Spleen (tissue), 11 donors: ENCODE measurements at regions not wholly inside any gene's neighbourhood (a gene's known extent, or its start where the extent isn't known, plus 50 kb on each side); places are given as distances from the start of the nearest gene placed in this dataset.

Source experiments
- DNase-seq: peaks from one replicate; pipeline ENCODE4 v3.0.0-alpha.2; 2020
- H3K27ac ChIP-seq, 8 donors: fragments of 200-600 bp; sonication (generic) in 7 of 8; 1 replicate in 4 of 8; 2 replicates in 4 of 8; pipeline versions ENCODE4 v1.5.0 to v1.8.0; 2016 to 2021; ENCODE audit warnings: inconsistent platforms in 4 of 8, mild to moderate bottlenecking in 4 of 8, moderate library complexity in 1 of 8
- H3K27me3 ChIP-seq, 7 donors: fragments of 200-600 bp; sonication (generic) in 6 of 7; replicated peaks in 1 of 7; 1 replicate in 4 of 7; 2 replicates in 3 of 7; pipeline versions ENCODE4 v1.5.0 to v1.8.0; 2016 to 2021; ENCODE audit warnings: inconsistent platforms in 3 of 7, mild to moderate bottlenecking in 1 of 7
- H3K36me3 ChIP-seq, 6 donors: fragments of 200-600 bp; sonication (generic) in 5 of 6; 1 replicate in 4 of 6; 2 replicates in 2 of 6; pipeline versions ENCODE4 v1.5.0 to v1.8.0; 2016 to 2021; ENCODE audit warnings: inconsistent platforms in 2 of 6
- H3K4me1 ChIP-seq, 6 donors: fragments of 200-600 bp; sonication (generic) in 5 of 6; 1 replicate in 3 of 6; 2 replicates in 3 of 6; pipeline versions ENCODE4 v1.5.0 to v1.8.0; 2016 to 2021; ENCODE audit warnings: inconsistent platforms in 3 of 6
- H3K4me3 ChIP-seq, 8 donors: fragments of 200-600 bp; sonication (generic) in 7 of 8; 1 replicate in 4 of 8; 2 replicates in 4 of 8; pipeline versions ENCODE4 v1.5.0 to v1.8.0; 2016 to 2021; ENCODE audit warnings: inconsistent platforms in 4 of 8, mild to moderate bottlenecking in 4 of 8, moderate library complexity in 2 of 8
- H3K9me3 ChIP-seq, 8 donors: fragments of 200-600 bp; sonication (generic) in 7 of 8; 1 replicate in 4 of 8; 2 replicates in 4 of 8; pipeline versions ENCODE4 v1.5.0 to v1.8.0; 2016 to 2021; ENCODE audit warnings: inconsistent platforms in 4 of 8
- POLR2A ChIP-seq, 3 donors: fragments of 450-650 bp; IDR thresholded peaks; one replicate each; pipeline ENCODE4 v1.5.1; 2017; ENCODE audit warnings: antibody characterized with exemption in 3 of 3, mild to moderate bottlenecking in 1 of 3
- POLR2AphosphoS5 ChIP-seq, 3 donors: sonication (generic); formaldehyde crosslinking; IDR thresholded peaks; one replicate each; pipeline ENCODE4 v1.5.1; 2017; ENCODE audit warnings: antibody characterized with exemption in 3 of 3
- whole genome bisulfite sequencing, 5 donors: extraction: QIAGEN DNeasy Blood & Tissue Kit in 3 of 5; methylation state at CpG; one replicate each; pipeline versions ENCODE4 v1.1.5 to v1.1.7; 2013 to 2018; 5-methylcytosine and 5-hydroxymethylcytosine counted together
- intact Hi-C: fragments of 100-400 bp; cut with DNase I; formaldehyde crosslinking; loops from one replicate; pipeline ENCODE4 v1.15.0; 2023; ENCODE audit warnings: low total_unique reads
- TF ChIP-seq, protein P1 (sequence below), 11 experiments: fragments of 200-600 bp in 7 of 11; fragments of 450-650 bp in 4 of 11; sonication (generic) in 4 of 11; IDR thresholded peaks in 8 of 11; conservative IDR thresholded peaks in 3 of 11; 1 replicate in 7 of 11; 2 replicates in 4 of 11; pipeline versions ENCODE4 v1.4.0 to v1.8.0; 2016 to 2021; ENCODE audit warnings: antibody characterized with exemption in 11 of 11, inconsistent platforms in 4 of 11, mild to moderate bottlenecking in 1 of 11
- donor health status: healthy with polysubstance abuse.
- donor health status: DM: no; HTN: no; CAD: no; lungs with moderate emphysema.
- donor health status: DM: no; HTN: no; CAD: no.
- donor health status: Bipolar disorder and iron deficiency.
- donor health status: healthy.
- donor health status: DM: no; HTN: no; CAD: no.
- donor health status: DM: yes; HTN: yes; CAD: no.

DNA sequence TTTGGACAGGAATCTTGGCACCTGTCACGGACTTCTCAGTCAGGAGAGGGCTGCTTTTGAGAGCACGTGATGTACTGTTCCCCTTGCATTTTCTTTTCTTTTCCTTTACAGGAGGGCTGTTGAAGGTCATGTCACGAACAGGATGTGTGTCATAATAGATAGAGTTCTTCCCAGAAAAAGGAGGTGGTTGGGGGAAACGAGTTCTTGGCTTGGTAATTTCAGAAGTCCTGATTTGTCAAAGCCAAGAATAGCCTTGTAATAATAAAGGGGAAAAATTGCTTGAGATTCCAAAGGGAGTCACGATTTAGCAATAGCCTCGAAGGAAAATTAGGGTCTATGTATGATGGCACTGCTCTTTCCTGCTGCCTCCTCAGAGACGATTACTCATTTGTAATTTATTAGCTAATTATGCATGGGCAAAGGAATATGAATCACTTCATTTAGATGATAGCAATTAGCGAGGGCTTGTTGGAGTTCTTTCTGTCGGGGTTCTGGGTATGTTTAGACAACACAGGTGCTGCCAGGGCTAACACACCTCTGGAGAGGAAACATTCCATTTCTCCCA lies 277.7 kb upstream of the N4BP1 start:
- no peaks in the 10 kb centered on the region for H3K36me3 ChIP-seq
- H3K27ac ChIP-seq: no peak overlapping the region
- intact Hi-C loops: no loop called here
- TF ChIP-seq, protein P1, sequence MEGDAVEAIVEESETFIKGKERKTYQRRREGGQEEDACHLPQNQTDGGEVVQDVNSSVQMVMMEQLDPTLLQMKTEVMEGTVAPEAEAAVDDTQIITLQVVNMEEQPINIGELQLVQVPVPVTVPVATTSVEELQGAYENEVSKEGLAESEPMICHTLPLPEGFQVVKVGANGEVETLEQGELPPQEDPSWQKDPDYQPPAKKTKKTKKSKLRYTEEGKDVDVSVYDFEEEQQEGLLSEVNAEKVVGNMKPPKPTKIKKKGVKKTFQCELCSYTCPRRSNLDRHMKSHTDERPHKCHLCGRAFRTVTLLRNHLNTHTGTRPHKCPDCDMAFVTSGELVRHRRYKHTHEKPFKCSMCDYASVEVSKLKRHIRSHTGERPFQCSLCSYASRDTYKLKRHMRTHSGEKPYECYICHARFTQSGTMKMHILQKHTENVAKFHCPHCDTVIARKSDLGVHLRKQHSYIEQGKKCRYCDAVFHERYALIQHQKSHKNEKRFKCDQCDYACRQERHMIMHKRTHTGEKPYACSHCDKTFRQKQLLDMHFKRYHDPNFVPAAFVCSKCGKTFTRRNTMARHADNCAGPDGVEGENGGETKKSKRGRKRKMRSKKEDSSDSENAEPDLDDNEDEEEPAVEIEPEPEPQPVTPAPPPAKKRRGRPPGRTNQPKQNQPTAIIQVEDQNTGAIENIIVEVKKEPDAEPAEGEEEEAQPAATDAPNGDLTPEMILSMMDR (IDR thresholded peaks at IDR 0.05 in 8 of 11, conservative IDR thresholded peaks at IDR 0.05 in 3 of 11): no peak
- TF ChIP-seq POLR2A (IDR thresholded peaks at IDR 0.05): no peak
- no peaks in the 10 kb centered on the region for H3K4me1 ChIP-seq
- DNase-seq: no peak
- no peaks in the 10 kb centered on the region for H3K9me3 ChIP-seq
- no peak overlapping the region for H3K4me3 ChIP-seq
- WGBS, 5 donors: 44 to 53% (median 47%) methylated on average over 9 of the region's 9 CpGs
- no peaks in the 10 kb centered on the region for H3K27me3 ChIP-seq

DNA sequence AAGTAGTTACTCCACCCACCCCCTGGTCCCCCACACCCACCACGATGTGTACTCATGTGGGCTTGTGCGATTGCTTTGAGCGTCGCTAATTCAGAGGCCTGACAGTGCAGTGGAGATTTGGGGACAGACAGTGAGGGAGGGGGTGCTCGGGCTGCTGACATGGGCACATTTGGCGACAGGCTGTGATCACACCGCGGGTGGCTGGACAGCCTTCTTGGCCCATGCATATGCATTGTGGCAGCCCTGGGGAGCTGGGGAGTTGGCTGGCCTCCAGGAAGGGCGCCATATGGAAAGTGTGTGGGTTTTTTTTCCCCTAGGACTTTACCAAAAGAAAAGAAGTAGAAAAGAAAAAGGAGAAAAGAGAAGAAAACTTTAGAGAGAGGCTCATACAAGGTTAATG lies 275.5 kb upstream of the N4BP1 start:
- 54 to 67% (median 62%) methylated on average over 9 of the region's 9 CpGs for WGBS, 5 donors
- H3K4me1 ChIP-seq: no peaks in the 10 kb centered on the region
- DNase-seq: no peak
- no peaks in the 10 kb centered on the region for H3K36me3 ChIP-seq
- no peak overlapping the region for H3K27ac ChIP-seq
- TF ChIP-seq, protein P1 (IDR thresholded peaks at IDR 0.05 in 8 of 11, conservative IDR thresholded peaks at IDR 0.05 in 3 of 11): no peak
- TF ChIP-seq POLR2A (IDR thresholded peaks at IDR 0.05) (no peak), POLR2AphosphoS5 (IDR thresholded peaks at IDR 0.05) (no peak)
- H3K4me3 ChIP-seq: no peak overlapping the region
- H3K27me3 ChIP-seq: no peaks in the 10 kb centered on the region
- no peaks in the 10 kb centered on the region for H3K9me3 ChIP-seq
- intact Hi-C loops: no loop called here

DNA sequence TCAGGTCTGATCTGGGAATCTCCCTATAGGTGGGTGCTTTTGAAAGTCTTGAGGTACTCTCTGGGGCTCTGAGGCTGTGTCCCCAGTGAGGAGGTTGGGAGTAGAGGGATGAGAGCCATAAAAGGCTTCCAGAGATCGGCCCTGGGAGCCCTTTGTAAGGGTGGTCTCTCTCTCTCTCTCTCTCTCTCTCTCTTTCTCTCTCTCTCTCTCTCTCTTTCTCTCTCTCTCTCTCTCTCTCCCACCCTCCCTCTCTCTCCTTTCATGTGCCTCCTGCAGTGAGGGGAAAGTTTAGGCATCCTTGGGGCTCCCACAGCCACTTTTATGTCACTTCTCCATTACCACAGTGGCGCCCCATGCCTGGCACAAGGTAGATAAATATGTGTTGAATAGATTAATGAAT lies 271.3 kb upstream of the N4BP1 start:
- no peaks in the 10 kb centered on the region for H3K9me3 ChIP-seq
- H3K27ac ChIP-seq: no peak overlapping the region
- no peak for DNase-seq
- no peak overlapping the region for H3K4me3 ChIP-seq
- intact Hi-C loops: no loop called here
- no peaks in the 10 kb centered on the region for H3K36me3 ChIP-seq
- H3K4me1 ChIP-seq: no peaks in the 10 kb centered on the region
- WGBS, 5 donors: 72 to 85% (median 77%) methylated on average over 2 of the region's 2 CpGs
- TF ChIP-seq, protein P1 (IDR thresholded peaks at IDR 0.05 in 8 of 11, conservative IDR thresholded peaks at IDR 0.05 in 3 of 11): no peak
- no peak for TF ChIP-seq POLR2A (IDR thresholded peaks at IDR 0.05)
- TF ChIP-seq POLR2AphosphoS5 (IDR thresholded peaks at IDR 0.05): no peak
- H3K27me3 ChIP-seq: no peaks in the 10 kb centered on the region

DNA sequence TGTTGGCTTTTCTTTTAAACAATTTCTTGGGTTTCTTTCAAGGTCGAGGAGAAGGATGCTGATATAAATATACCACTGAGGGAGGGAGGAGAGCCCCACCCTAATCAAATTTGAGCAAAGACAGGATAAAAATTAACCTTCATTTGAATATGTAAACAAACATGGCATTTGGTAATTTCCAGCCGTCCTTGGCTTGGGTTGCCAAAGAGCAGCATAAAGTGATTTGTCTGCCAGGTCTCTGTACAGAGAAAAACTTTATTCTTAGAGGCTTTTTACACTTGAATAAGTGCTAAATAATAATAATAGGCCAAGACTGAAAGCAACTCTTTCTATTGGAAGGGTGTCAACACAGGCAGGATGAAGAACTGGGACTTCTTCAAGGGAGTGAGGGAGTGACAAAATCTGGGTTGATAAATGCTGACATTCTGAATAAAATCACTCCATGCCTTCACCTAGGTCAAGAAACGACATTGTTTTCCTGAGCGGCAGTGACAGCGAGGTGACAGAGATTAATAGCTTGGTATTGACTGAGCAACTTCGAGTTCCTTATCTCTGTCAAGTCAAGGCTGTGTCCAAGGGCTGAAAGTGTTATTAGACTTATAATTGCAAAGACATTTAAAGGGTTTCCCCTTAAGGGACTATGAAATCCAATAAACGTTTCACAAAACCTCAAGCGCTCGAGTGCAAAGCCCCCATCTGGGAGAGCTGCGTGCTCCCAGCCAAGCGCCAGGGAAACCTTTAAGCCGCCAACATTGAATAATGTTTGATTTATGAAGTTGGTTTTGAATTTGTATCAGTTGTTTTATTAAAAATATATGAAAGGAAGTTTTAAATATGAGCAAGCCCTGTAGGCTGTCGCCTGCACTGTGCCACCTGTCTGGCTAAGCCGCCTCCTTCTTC lies 269.5 kb upstream of the N4BP1 start:
- no peaks in the 10 kb centered on the region for H3K4me1 ChIP-seq
- no peaks in the 10 kb centered on the region for H3K27me3 ChIP-seq
- DNase-seq: no peak
- WGBS, 5 donors: 57 to 71% (median 66%) methylated on average over 14 of the region's 14 CpGs
- H3K9me3 ChIP-seq: no peaks in the 10 kb centered on the region
- no peak overlapping the region for H3K27ac ChIP-seq
- no peak overlapping the region for H3K4me3 ChIP-seq
- TF ChIP-seq, protein P1 (IDR thresholded peaks at IDR 0.05 in 8 of 11, conservative IDR thresholded peaks at IDR 0.05 in 3 of 11): no peak
- TF ChIP-seq POLR2A (IDR thresholded peaks at IDR 0.05) (no peak), POLR2AphosphoS5 (IDR thresholded peaks at IDR 0.05) (no peak)
- intact Hi-C loops: no loop called here
- H3K36me3 ChIP-seq: no peaks in the 10 kb centered on the region
